Activated CD8-positive, alpha-beta memory T cell treated with anti-CD3 and anti-CD28 coated beads for 48 hours (primary cell): ENCODE measurements at regions not wholly inside any gene's neighbourhood (a gene's known extent, or its start where the extent isn't known, plus 50 kb on each side); places are given as distances from the start of the nearest gene placed in this dataset.
"Not testable (repeated sequence)": the region's sequence is repeated elsewhere in the genome, so short reads cannot be mapped to it uniquely, and the experiment has no call there.

ENCODE experiments used
- DNase-seq, 3 experiments: peaks; one replicate each; pipeline ENCODE4 v3.0.0-alpha.2; 2020; ENCODE audit warnings: low read depth in 2 of 3, low spot score in 2 of 3

- no peak for DNase-seq
Measured at GRCh38 chr18:40216856-40217255, 1738.2 kb upstream of the PIK3C3 start.

- DNase-seq = no peak
Measured at GRCh38 chr18:40215979-40216378, 1739.1 kb upstream of the PIK3C3 start.

- DNase-seq = no peak
Measured at GRCh38 chr18:40210696-40211095, 1744.3 kb upstream of the PIK3C3 start.

GRCh38 chr18:40208958-40209357 is 1746.1 kb upstream of the PIK3C3 start:
- no peak for DNase-seq

- no peak for DNase-seq
Measured at GRCh38 chr18:40197711-40198110, 1757.3 kb upstream of the PIK3C3 start.

- DNase-seq = no peak
Measured at GRCh38 chr18:40186677-40187076, 1768.4 kb upstream of the PIK3C3 start.

- DNase-seq = no peak
Measured at GRCh38 chr18:40179729-40180461, 1775.1 kb upstream of the PIK3C3 start.

- DNase-seq = no peak
Measured at GRCh38 chr18:40168026-40168425, 1787.0 kb upstream of the PIK3C3 start.

GRCh38 chr18:40163254-40163653 is 1791.8 kb upstream of the PIK3C3 start:
- DNase-seq = no peak

GRCh38 chr18:40160361-40160760 is 1794.7 kb upstream of the PIK3C3 start:
- no peak for DNase-seq

- DNase-seq = no peak
Measured at GRCh38 chr18:40159141-40160017, 1795.7 kb upstream of the PIK3C3 start.

GRCh38 chr18:40157120-40157519 is 1797.9 kb upstream of the PIK3C3 start:
- no peak for DNase-seq

- DNase-seq = no peak
Measured at GRCh38 chr18:40152859-40153258, 1802.2 kb upstream of the PIK3C3 start.

- DNase-seq = no peak
Measured at GRCh38 chr18:40148960-40149359, 1806.1 kb upstream of the PIK3C3 start.

- DNase-seq = no peak
Measured at GRCh38 chr18:40133253-40133652, 1821.8 kb upstream of the PIK3C3 start.

- DNase-seq = not testable (repeated sequence)
Measured at GRCh38 chr18:40132438-40132837, 1822.6 kb upstream of the PIK3C3 start.

GRCh38 chr18:40124107-40124506 is 1830.9 kb upstream of the PIK3C3 start:
- no peak for DNase-seq

- DNase-seq = no peak
Measured at GRCh38 chr18:40120796-40121391, 1834.1 kb upstream of the PIK3C3 start.

GRCh38 chr18:40120356-40120755 is 1834.7 kb upstream of the PIK3C3 start:
- DNase-seq = no peak

- not testable (repeated sequence) for DNase-seq
Measured at GRCh38 chr18:40119581-40119980, 1835.5 kb upstream of the PIK3C3 start.

GRCh38 chr18:40110455-40110854 is 1844.6 kb upstream of the PIK3C3 start:
- DNase-seq = no peak
